ENCODE measurements at regions not wholly inside any gene's neighbourhood (a gene's known extent, or its start where the extent isn't known, plus 50 kb on each side); places are given as distances from the start of the nearest gene placed in this dataset.

DNA sequence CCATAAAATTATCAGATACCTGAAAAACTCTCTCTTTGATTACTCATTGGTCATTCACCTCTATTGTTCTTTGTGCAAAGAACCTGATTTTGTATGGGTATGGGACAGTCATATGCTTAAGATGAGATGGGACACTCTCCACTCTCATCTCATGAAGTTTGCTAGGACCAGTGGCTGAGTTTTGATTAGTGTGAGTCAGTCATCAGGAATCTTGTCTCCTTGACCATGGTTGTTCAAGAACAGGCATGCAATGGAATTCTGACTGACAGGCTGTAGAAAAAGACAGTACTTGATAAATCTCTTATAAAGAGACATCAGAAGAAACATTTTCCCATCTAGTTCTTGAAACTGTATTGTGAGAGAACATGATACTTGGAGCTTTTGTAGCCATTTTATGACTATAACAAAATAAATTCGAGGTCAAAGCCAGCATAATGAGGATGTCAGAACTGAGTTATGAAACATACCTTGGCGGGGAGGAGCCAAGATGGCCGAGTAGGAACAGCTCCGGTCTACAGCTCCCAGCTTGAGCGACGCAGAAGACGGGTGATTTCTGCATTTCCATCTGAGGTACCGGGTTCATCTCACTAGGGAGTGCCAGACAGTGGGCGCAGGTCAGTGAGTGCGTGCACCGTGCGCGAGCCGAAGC lies 367.0 kb downstream of the NR4A2 start:
- Histone ChIP-seq H3K4me1 (ENCODE audit: insufficient read depth, low read length, poor library complexity, severe bottlenecking) (no peaks in the 10 kb centered on the region), H3K79me2 (ENCODE audit: insufficient read depth, low read depth, low read length) (no peaks in the 10 kb centered on the region), H3K4me3 (ENCODE audit: low read depth, low read length, poor library complexity, severe bottlenecking) (no peak overlapping the region), H4K20me1 (ENCODE audit: insufficient read depth, low read length) (no peaks in the 10 kb centered on the region), H3K36me3 (ENCODE audit: insufficient read depth, low read length) (no peaks in the 10 kb centered on the region), H3K9me2 (ENCODE audit: insufficient read depth, low read length) (no peaks in the 10 kb centered on the region), H3K27ac (ENCODE audit: low read depth, low read length, poor library complexity, severe bottlenecking) (no peak overlapping the region), H2AFZ (ENCODE audit: low read length) (no peak overlapping the region), H3K4me2 (ENCODE audit: low read length) (no peak overlapping the region), H3K9me3 (ENCODE audit: low read length) (no peaks in the 10 kb centered on the region)
- CTCF ChIA-PET (ENCODE audit: unreplicated experiment), result no interaction called here
- no peak for TF ChIP-seq EZH2phosphoT487 (IDR thresholded peaks at IDR 0.05; ENCODE audit: borderline replicate concordance, low read depth, low read length)
- TF ChIP-seq, protein P1, sequence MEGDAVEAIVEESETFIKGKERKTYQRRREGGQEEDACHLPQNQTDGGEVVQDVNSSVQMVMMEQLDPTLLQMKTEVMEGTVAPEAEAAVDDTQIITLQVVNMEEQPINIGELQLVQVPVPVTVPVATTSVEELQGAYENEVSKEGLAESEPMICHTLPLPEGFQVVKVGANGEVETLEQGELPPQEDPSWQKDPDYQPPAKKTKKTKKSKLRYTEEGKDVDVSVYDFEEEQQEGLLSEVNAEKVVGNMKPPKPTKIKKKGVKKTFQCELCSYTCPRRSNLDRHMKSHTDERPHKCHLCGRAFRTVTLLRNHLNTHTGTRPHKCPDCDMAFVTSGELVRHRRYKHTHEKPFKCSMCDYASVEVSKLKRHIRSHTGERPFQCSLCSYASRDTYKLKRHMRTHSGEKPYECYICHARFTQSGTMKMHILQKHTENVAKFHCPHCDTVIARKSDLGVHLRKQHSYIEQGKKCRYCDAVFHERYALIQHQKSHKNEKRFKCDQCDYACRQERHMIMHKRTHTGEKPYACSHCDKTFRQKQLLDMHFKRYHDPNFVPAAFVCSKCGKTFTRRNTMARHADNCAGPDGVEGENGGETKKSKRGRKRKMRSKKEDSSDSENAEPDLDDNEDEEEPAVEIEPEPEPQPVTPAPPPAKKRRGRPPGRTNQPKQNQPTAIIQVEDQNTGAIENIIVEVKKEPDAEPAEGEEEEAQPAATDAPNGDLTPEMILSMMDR (conservative IDR thresholded peaks at IDR 0.05; ENCODE audit: low read length), result no peak
- POLR2A ChIA-PET, result no interaction called here
- intact Hi-C loops (cut with micrococcal nuclease; ENCODE audit: unreplicated experiment), result no loop called here
- no TSS peak for BruUV-seq (replicated peaks)
- no peak for DNase-seq (ENCODE audit: low spot score)

- Histone ChIP-seq H3K9me3 (ENCODE audit: low read length) (no peaks in the 10 kb centered on the region), H4K20me1 (ENCODE audit: insufficient read depth, low read length) (no peaks in the 10 kb centered on the region), H3K9me2 (ENCODE audit: insufficient read depth, low read length) (no peaks in the 10 kb centered on the region), H2AFZ (ENCODE audit: low read length) (no peak overlapping the region), H3K4me2 (ENCODE audit: low read length) (no peak overlapping the region), H3K36me3 (ENCODE audit: insufficient read depth, low read length) (no peaks in the 10 kb centered on the region), H3K4me1 (ENCODE audit: insufficient read depth, low read length, poor library complexity, severe bottlenecking) (no peaks in the 10 kb centered on the region), H3K27ac (ENCODE audit: low read depth, low read length, poor library complexity, severe bottlenecking) (no peak overlapping the region), H3K79me2 (ENCODE audit: insufficient read depth, low read depth, low read length) (no peaks in the 10 kb centered on the region), H3K4me3 (ENCODE audit: low read depth, low read length, poor library complexity, severe bottlenecking) (no peak overlapping the region)
- DNase-seq (ENCODE audit: low spot score), result no peak
- POLR2A ChIA-PET, result no interaction called here
- no TSS peak for BruUV-seq (replicated peaks)
- intact Hi-C loops (cut with micrococcal nuclease; ENCODE audit: unreplicated experiment), result no loop called here
- TF ChIP-seq, protein P1 (conservative IDR thresholded peaks at IDR 0.05; ENCODE audit: low read length), result no peak
- no peak for TF ChIP-seq EZH2phosphoT487 (IDR thresholded peaks at IDR 0.05; ENCODE audit: borderline replicate concordance, low read depth, low read length)
- CTCF ChIA-PET (ENCODE audit: unreplicated experiment), result no interaction called here
These were observed 370.9 kb downstream of the NR4A2 start for GRCh38 chr2:155961641-155962040.

- Histone ChIP-seq H3K36me3 (ENCODE audit: insufficient read depth, low read length) (no peaks in the 10 kb centered on the region), H3K79me2 (ENCODE audit: insufficient read depth, low read depth, low read length) (no peaks in the 10 kb centered on the region), H3K4me2 (ENCODE audit: low read length) (no peak overlapping the region), H3K4me1 (ENCODE audit: insufficient read depth, low read length, poor library complexity, severe bottlenecking) (no peaks in the 10 kb centered on the region), H3K27ac (ENCODE audit: low read depth, low read length, poor library complexity, severe bottlenecking) (no peak overlapping the region), H3K9me2 (ENCODE audit: insufficient read depth, low read length) (no peaks in the 10 kb centered on the region), H2AFZ (ENCODE audit: low read length) (no peak overlapping the region), H3K9me3 (ENCODE audit: low read length) (no peaks in the 10 kb centered on the region), H4K20me1 (ENCODE audit: insufficient read depth, low read length) (no peaks in the 10 kb centered on the region), H3K4me3 (ENCODE audit: low read depth, low read length, poor library complexity, severe bottlenecking) (no peak overlapping the region)
- TF ChIP-seq, protein P1 (conservative IDR thresholded peaks at IDR 0.05; ENCODE audit: low read length), result no peak
- no peak for TF ChIP-seq EZH2phosphoT487 (IDR thresholded peaks at IDR 0.05; ENCODE audit: borderline replicate concordance, low read depth, low read length)
- no peak for DNase-seq (ENCODE audit: low spot score)
- BruUV-seq (replicated peaks), result no TSS peak
- CTCF ChIA-PET (ENCODE audit: unreplicated experiment), result no interaction called here
- POLR2A ChIA-PET, result no interaction called here
- intact Hi-C loops (cut with micrococcal nuclease; ENCODE audit: unreplicated experiment), result no loop called here
These were observed 373.7 kb downstream of the NR4A2 start for GRCh38 chr2:155958834-155959233.
